Psoas muscle (tissue), 7 donors: ENCODE measurements at regions not wholly inside any gene's neighbourhood (a gene's known extent, or its start where the extent isn't known, plus 50 kb on each side); places are given as distances from the start of the nearest gene placed in this dataset.

Source experiments
- ATAC-seq, 4 donors: fragments of 200-7000 bp; cut with Tn5 transposase; one replicate each; pipeline ENCODE4 v1.9.1; 2020; ENCODE audit warnings: moderate library complexity in 3 of 4, mild to moderate bottlenecking in 2 of 4
- DNase-seq, 2 donors: peaks; one replicate each; pipeline ENCODE4 v3.0.0-alpha.2; 2020
- H3K27ac ChIP-seq: fragments of 200-600 bp; one replicate; pipeline ENCODE4 v1.8.0; 2022
- H3K27me3 ChIP-seq, 3 donors: fragments of 200-600 bp in 1 of 3; one replicate each; pipeline versions ENCODE4 v1.6.1 to v1.8.0; 2013 to 2022; ENCODE audit warnings: low read length in 2 of 3, mild to moderate bottlenecking in 2 of 3, moderate library complexity in 1 of 3; ENCODE audit not compliant: insufficient read depth in 3 of 3
- H3K36me3 ChIP-seq, 2 donors: fragments of 200-600 bp in 1 of 2; one replicate each; pipeline versions ENCODE4 v1.6.1 to v1.8.0; 2013 to 2022; ENCODE audit warnings: low read depth in 1 of 2, mild to moderate bottlenecking in 1 of 2, moderate library complexity in 1 of 2; ENCODE audit not compliant: insufficient read depth in 1 of 2
- H3K4me1 ChIP-seq: fragments of 200-600 bp; one replicate; pipeline ENCODE4 v1.8.0; 2022
- H3K4me3 ChIP-seq: fragments of 200-600 bp; one replicate; pipeline ENCODE4 v1.8.0; 2022; ENCODE audit warnings: mild to moderate bottlenecking
- H3K9me3 ChIP-seq: fragments of 200-600 bp; one replicate; pipeline ENCODE4 v1.8.0; 2022
- WGBS, 3 donors: extraction: QIAGEN DNeasy Blood & Tissue Kit; methylation state at CpG; one replicate each; pipeline versions ENCODE4 v1.1.6 to v1.1.7; 2013; 5-methylcytosine and 5-hydroxymethylcytosine counted together
- intact Hi-C, 2 donors: fragments of 100-400 bp; cut with DNase I; formaldehyde crosslinking; loops; one replicate each; pipeline versions ENCODE4 v1.11.0 to v1.14.2; 2022
- TF ChIP-seq, protein P1 (sequence below): fragments of 200-600 bp; IDR thresholded peaks from one replicate; pipeline ENCODE4 v1.8.0; 2022; ENCODE audit warnings: antibody characterized with exemption
- donor health status: healthy with polysubstance abuse.
- donor health status: DM: no; HTN: no; CAD: no; lungs with moderate emphysema.
- donor health status: Bipolar disorder and iron deficiency.
- donor health status: healthy.
- donor health status: DM: yes; HTN: yes; CAD: no.
- donor health status: DM: no; HTN: no; CAD: no.
- donor health status: DM: yes; HTN: yes; CAD: no.

DNA sequence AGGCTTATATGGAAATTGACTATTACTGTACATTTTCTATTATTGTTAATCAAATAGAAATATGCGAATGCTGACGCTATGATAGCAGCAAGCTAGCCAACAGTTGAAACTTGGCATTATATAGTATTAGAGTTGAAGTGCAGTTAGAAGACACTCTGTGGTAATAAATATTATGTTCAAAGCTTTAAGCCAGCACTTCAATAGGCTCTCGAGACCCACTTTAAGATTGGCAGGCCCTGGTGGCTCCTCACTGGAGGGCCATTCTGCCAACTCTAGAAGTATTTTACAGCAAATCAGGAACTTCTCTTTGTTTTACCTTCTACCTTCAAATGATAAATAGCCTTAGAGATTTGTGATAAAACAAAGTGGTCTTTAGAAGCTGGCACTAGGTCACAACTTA is 2029.0 kb upstream of the WWC1 start:
- ATAC-seq: no peak
- intact Hi-C loops: no loop called here

DNA sequence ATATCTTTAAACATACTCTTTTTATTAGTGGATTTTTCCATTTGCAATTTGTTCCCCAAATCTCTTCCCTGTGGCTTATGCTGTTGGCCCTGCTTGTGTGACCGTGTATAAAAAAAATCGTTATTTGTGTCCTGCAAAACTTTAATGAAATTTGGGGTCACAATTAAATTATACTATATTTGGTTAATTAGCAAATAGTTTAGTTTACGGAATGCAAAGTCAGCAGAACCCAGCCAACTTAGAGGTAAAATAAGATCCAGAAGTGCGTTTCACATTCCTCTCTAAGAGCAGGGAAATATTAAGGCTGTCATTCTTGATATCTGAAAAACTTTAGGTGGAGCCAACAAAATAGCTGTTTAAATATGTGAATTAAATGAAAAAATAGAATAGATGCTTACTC is 2023.5 kb upstream of the WWC1 start:
- Histone ChIP-seq H3K27ac (no peak overlapping the region), H3K4me3 (no peak overlapping the region), H3K27me3 (no peaks in the 10 kb centered on the region), H3K9me3 (no peaks in the 10 kb centered on the region), H3K4me1 (no peaks in the 10 kb centered on the region), H3K36me3 (no peaks in the 10 kb centered on the region)
- intact Hi-C loops: no loop called here
- no peak for ATAC-seq
- TF ChIP-seq, protein P1, sequence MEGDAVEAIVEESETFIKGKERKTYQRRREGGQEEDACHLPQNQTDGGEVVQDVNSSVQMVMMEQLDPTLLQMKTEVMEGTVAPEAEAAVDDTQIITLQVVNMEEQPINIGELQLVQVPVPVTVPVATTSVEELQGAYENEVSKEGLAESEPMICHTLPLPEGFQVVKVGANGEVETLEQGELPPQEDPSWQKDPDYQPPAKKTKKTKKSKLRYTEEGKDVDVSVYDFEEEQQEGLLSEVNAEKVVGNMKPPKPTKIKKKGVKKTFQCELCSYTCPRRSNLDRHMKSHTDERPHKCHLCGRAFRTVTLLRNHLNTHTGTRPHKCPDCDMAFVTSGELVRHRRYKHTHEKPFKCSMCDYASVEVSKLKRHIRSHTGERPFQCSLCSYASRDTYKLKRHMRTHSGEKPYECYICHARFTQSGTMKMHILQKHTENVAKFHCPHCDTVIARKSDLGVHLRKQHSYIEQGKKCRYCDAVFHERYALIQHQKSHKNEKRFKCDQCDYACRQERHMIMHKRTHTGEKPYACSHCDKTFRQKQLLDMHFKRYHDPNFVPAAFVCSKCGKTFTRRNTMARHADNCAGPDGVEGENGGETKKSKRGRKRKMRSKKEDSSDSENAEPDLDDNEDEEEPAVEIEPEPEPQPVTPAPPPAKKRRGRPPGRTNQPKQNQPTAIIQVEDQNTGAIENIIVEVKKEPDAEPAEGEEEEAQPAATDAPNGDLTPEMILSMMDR: no peak
- DNase-seq: no peak
- WGBS, 3 donors: 78 to 87% (median 85%) methylated on average over 4 of the region's 4 CpGs

More for the DNA sequence above, 2029.0 kb upstream of the WWC1 start:
- TF ChIP-seq, protein P1: no peak
- Histone ChIP-seq H3K27me3 (no peaks in the 10 kb centered on the region), H3K36me3 (no peaks in the 10 kb centered on the region), H3K4me1 (no peaks in the 10 kb centered on the region), H3K9me3 (peaks cover 3% of the 10 kb centered on the region), H3K27ac (no peak overlapping the region), H3K4me3 (no peak overlapping the region)
- WGBS, 3 donors: 82 to 83% (median 82%) methylated on average over 3 of the region's 3 CpGs
- DNase-seq: no peak

DNA sequence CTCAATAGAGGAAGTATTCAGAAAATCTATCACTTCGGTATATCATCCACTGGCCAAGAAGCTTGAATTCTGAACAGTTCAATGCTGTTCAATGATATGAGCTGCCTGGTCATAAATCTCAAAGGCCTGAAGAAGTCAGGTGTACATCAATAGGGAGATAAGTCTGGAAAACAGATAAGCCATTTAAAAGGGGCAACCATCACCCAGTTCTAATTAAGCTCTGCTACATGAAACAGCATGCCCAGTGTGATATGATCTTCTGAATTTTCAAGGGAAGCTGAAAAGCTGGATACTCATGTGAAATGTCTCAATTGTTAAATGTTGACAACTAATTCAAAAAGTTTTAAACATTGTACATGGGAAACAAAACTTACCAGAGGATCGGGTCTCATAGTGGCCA is 2020.7 kb upstream of the WWC1 start:
- no peaks in the 10 kb centered on the region for H3K9me3 ChIP-seq
- H3K27me3 ChIP-seq: no peaks in the 10 kb centered on the region
- no peak for DNase-seq
- ATAC-seq: no peak
- WGBS, 3 donors: 90 to 96% (median 94%) methylated on average over 2 of the region's 2 CpGs
- TF ChIP-seq, protein P1: no peak
- H3K36me3 ChIP-seq: no peaks in the 10 kb centered on the region
- intact Hi-C loops: no loop called here
- H3K4me1 ChIP-seq: no peaks in the 10 kb centered on the region
- H3K4me3 ChIP-seq: no peak overlapping the region
- no peak overlapping the region for H3K27ac ChIP-seq

DNA sequence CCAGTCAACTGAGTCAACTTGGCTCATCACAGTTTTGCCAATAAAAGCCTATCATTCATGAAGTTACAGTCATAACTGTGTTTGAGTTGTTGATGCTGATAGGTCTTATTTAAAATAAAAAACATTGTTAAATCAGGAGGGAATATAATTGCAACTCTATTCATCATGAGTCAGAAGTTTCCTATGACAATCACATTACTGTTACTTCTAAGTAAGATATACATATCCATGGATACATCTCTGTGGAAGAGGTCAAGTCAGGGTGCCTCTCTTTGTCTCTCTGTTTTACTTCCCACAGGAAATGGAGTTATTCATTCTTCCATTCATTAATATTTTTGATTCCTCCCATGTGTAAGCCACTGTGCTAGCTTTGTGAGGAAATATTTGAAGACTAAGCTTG is 2015.4 kb upstream of the WWC1 start:
- Histone ChIP-seq H3K27ac (no peak overlapping the region), H3K36me3 (no peaks in the 10 kb centered on the region), H3K4me1 (no peaks in the 10 kb centered on the region), H3K4me3 (no peak overlapping the region), H3K27me3 (no peaks in the 10 kb centered on the region), H3K9me3 (no peaks in the 10 kb centered on the region)
- ATAC-seq (no peak), DNase-seq (no peak)
- intact Hi-C loops: no loop called here
- TF ChIP-seq, protein P1: no peak

DNA sequence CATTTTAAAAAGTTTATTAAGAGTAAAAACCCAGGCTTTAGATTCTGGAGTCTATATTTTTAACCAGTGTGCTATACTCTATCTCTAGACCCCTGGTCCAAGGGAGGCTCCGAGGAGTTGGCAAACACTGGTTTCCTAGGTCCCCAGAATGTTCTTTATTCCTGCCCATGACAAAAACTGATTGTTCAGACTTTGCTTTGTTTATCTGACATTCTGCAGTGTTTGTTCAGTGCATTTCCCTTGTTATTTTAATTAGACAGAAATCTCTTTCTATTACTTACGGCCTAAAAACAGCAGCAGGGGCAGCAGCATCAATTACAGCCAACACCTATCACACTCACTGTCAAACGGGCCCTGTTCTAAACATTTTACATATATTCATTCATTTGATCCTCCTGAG is 2011.6 kb upstream of the WWC1 start:
- Histone ChIP-seq H3K9me3 (no peaks in the 10 kb centered on the region), H3K27ac (no peak overlapping the region), H3K4me3 (no peak overlapping the region), H3K27me3 (no peaks in the 10 kb centered on the region), H3K36me3 (no peaks in the 10 kb centered on the region), H3K4me1 (no peaks in the 10 kb centered on the region)
- DNase-seq (no peak), ATAC-seq (no peak)
- 61 to 66% (median 61%) methylated on average over 3 of the region's 3 CpGs for WGBS, 3 donors
- TF ChIP-seq, protein P1: no peak
- intact Hi-C loops: no loop called here
